KMS-11 (cell line): ENCODE measurements at regions not wholly inside any gene's neighbourhood (a gene's known extent, or its start where the extent isn't known, plus 50 kb on each side); places are given as distances from the start of the nearest gene placed in this dataset.
A peak's percentile ranks its signal among the peaks of the same experiment; 100 is the strongest.

Experiments used
- H2AFZ ChIP-seq: fragments of 200-600 bp; sonication (generic); 2 replicates; pipeline ENCODE4 v1.6.1; 2016; ENCODE audit warnings: antibody characterized with exemption, mixed run types, low read depth
- H3K27ac ChIP-seq: fragments of 200-600 bp; sonication (generic); 2 replicates; pipeline ENCODE4 v1.6.1; 2016; ENCODE audit warnings: mild to moderate bottlenecking, mixed run types
- H3K27me3 ChIP-seq: fragments of 200-600 bp; sonication (generic); 2 replicates; pipeline ENCODE4 v1.6.1; 2017; ENCODE audit warnings: mild to moderate bottlenecking, low read depth, mixed run types, moderate library complexity; ENCODE audit not compliant: insufficient read depth
- H3K36me3 ChIP-seq: fragments of 200-600 bp; sonication (generic); 2 replicates; pipeline ENCODE4 v1.6.1; 2017; ENCODE audit warnings: mild to moderate bottlenecking, mixed run types; ENCODE audit not compliant: insufficient read depth
- H3K4me1 ChIP-seq: fragments of 200-600 bp; sonication (generic); 2 replicates; pipeline ENCODE4 v1.6.1; 2016; ENCODE audit warnings: mild to moderate bottlenecking, low read depth, mixed run types; ENCODE audit not compliant: poor library complexity, severe bottlenecking
- H3K4me2 ChIP-seq: fragments of 200-600 bp; sonication (generic); 2 replicates; pipeline ENCODE4 v1.7.0; 2016; ENCODE audit warnings: mild to moderate bottlenecking, mixed run types
- H3K4me3 ChIP-seq: fragments of 200-600 bp; sonication (generic); IDR thresholded peaks from 2 replicates; pipeline ENCODE4 v1.6.1; 2017; ENCODE audit warnings: low read depth, low read length, mixed read lengths; ENCODE audit not compliant: insufficient read depth
- H3K79me2 ChIP-seq: fragments of 200-600 bp; sonication (generic); 2 replicates; pipeline ENCODE4 v1.6.1; 2016; ENCODE audit warnings: low read depth, mixed run types; ENCODE audit not compliant: insufficient read depth
- H3K9ac ChIP-seq: fragments of 200-600 bp; sonication (generic); 2 replicates; pipeline ENCODE4 v1.6.1; 2016; ENCODE audit warnings: mild to moderate bottlenecking, mixed run types
- H4K20me1 ChIP-seq: fragments of 200-600 bp; sonication (generic); 2 replicates; pipeline ENCODE4 v1.6.1; 2016; ENCODE audit warnings: mild to moderate bottlenecking, mixed run types; ENCODE audit not compliant: insufficient read depth
- TF ChIP-seq, protein P1 (sequence below): fragments of 200-600 bp; sonication (generic); conservative IDR thresholded peaks from 2 replicates; pipeline ENCODE4 v1.6.1; 2017; ENCODE audit warnings: low read depth, mild to moderate bottlenecking, antibody characterized with exemption, low read length, moderate library complexity, mixed read lengths

DNA sequence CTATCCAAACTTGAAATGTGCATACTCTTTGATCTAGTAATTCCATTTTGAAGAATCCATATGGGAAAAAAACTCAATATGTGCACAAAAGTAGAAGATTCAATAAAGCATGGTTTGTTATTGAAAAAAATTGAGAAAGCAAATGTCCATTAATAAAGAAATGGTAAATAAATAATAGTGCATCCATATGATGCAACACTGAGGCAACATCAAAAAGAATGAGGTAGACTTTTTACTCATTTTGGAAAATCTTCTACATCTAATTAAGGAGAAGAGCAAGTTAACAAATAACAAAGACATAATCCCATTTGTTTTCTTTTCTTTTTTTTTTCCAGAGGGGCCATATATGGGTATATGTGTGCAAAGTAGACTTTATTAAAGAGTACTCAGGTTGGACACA, 52.5 kb upstream of the FST start:
- Histone ChIP-seq H3K36me3 (no peaks in the 10 kb centered on the region), H3K4me2 (no peak overlapping the region), H3K79me2 (no peaks in the 10 kb centered on the region), H3K4me3 (no peak overlapping the region), H3K27ac (no peak overlapping the region), H2AFZ (no peak overlapping the region), H4K20me1 (no peaks in the 10 kb centered on the region), H3K27me3 (no peaks in the 10 kb centered on the region), H3K9ac (no peak overlapping the region), H3K4me1 (peaks cover 11% of the 10 kb centered on the region)
- TF ChIP-seq, protein P1, sequence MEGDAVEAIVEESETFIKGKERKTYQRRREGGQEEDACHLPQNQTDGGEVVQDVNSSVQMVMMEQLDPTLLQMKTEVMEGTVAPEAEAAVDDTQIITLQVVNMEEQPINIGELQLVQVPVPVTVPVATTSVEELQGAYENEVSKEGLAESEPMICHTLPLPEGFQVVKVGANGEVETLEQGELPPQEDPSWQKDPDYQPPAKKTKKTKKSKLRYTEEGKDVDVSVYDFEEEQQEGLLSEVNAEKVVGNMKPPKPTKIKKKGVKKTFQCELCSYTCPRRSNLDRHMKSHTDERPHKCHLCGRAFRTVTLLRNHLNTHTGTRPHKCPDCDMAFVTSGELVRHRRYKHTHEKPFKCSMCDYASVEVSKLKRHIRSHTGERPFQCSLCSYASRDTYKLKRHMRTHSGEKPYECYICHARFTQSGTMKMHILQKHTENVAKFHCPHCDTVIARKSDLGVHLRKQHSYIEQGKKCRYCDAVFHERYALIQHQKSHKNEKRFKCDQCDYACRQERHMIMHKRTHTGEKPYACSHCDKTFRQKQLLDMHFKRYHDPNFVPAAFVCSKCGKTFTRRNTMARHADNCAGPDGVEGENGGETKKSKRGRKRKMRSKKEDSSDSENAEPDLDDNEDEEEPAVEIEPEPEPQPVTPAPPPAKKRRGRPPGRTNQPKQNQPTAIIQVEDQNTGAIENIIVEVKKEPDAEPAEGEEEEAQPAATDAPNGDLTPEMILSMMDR, result no peak

DNA sequence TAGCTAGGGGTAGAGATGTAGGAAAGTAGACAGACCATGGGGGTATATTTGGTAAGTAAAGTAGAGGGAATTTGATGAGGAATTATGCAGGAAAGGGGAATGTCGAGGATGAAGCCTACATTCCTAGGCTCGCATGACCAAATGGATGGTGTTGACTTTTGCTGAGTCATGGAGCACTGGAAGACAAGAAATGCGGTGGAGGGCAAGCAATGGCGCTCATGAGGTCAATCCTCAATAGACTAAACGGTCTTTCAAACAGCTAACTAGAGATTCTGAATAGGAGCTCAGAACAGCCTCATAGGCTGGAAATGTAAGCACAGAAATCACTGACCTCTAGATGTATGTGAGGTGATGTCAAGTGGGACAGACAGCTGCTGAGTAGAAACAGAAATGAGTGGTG, 50.7 kb upstream of the FST start:
- Histone ChIP-seq H3K4me1 (peaks cover 11% of the 10 kb centered on the region), H3K27me3 (no peaks in the 10 kb centered on the region), H3K9ac (no peak overlapping the region), H4K20me1 (no peaks in the 10 kb centered on the region), H3K4me2 (no peak overlapping the region), H3K27ac (no peak overlapping the region), H3K79me2 (no peaks in the 10 kb centered on the region), H3K36me3 (no peaks in the 10 kb centered on the region), H3K4me3 (no peak overlapping the region), H2AFZ (no peak overlapping the region)
- TF ChIP-seq, protein P1, result no peak

DNA sequence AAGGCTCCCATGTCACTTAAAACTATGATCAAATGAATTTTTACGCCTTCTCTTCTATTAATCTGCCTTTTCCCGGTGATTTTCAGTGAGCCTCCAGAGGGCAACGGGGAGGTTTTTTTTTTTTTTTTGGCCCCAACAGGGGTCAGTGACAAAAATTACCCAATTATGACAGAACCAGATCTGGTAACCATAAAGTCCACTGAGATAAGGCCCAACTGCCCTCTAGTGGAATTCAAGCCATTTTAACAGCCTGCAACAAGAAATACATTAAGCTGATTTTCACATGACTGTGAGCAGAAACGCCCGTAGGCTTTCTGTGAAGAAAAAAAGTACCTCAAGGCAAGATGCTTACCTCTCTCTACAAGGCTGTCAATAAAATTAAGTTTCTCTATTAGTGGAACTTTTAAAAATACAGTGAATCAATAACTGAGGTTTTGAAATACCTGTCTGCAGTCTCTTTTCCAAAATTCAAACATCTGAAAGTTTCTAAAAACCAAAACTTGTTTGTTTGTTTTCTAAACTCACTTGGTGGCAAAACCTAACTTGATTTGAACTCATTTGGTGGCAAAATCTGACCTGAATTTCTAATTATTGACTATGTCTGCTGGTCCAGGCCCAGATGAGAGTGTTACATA, 49.7 kb upstream of the FST start:
- no peak overlapping the region for H3K4me3 ChIP-seq
- no peak overlapping the region for H3K27ac ChIP-seq
- H3K4me1 ChIP-seq, result peaks cover 11% of the 10 kb centered on the region
- H3K79me2 ChIP-seq, result no peaks in the 10 kb centered on the region
- no peaks in the 10 kb centered on the region for H4K20me1 ChIP-seq
- no peak overlapping the region for H2AFZ ChIP-seq
- TF ChIP-seq, protein P1, result 0 out of 2 replicates have a peak, but pooled peaks have one; percentile 27
- H3K36me3 ChIP-seq, result no peaks in the 10 kb centered on the region
- no peak overlapping the region for H3K4me2 ChIP-seq
- H3K27me3 ChIP-seq, result no peaks in the 10 kb centered on the region
- no peak overlapping the region for H3K9ac ChIP-seq
